IMR-90 (cell line): ENCODE measurements at regions not wholly inside any gene's neighbourhood (a gene's known extent, or its start where the extent isn't known, plus 50 kb on each side); places are given as distances from the start of the nearest gene placed in this dataset.

Experiments
- ATAC-seq: fragments of 200-7000 bp; cut with Tn5 transposase; 2 replicates; pipeline ENCODE4 v1.9.1; 2020; ENCODE audit warnings: low read depth, mild to moderate bottlenecking, moderate library complexity
- BruUV-seq: library from RNA; stranded (reverse); fragments of 400-500 nt; replicated peaks from 2 replicates; lab custom pipeline; 2021; lab: Mats Ljungman, UMichigan
- CTCF ChIA-PET: fragments of 300-600 bp; formaldehyde crosslinking; extraction: SDS; loops from one replicate; lab custom pipeline; 2021; ENCODE audit warnings: antibody characterized with exemption; lab: Yijun Ruan, JAX
- POLR2A ChIA-PET: fragments of 300-600 bp; sonication (Branson Sonifier 250); formaldehyde crosslinking; loops from one replicate; lab custom pipeline; 2022; ENCODE audit warnings: antibody characterized with exemption; ENCODE audit not compliant: unreplicated experiment; lab: Charles Lee
- DNase-seq: peaks from one replicate; pipeline ENCODE4 v3.0.0; 2013
- H2AFZ ChIP-seq: replicated peaks from 2 replicates; pipeline ENCODE3; 2013; ENCODE audit warnings: low read length, mild to moderate bottlenecking; ENCODE audit not compliant: poor library complexity
- H2AK5ac ChIP-seq: 2 replicates; pipeline ENCODE4 v1.6.1; 2013; ENCODE audit warnings: low read depth, low read length, inconsistent platforms
- H2AK9ac ChIP-seq: replicated peaks from 2 replicates; pipeline ENCODE3; 2013; ENCODE audit warnings: mild to moderate bottlenecking, low read depth, low read length, moderate library complexity; ENCODE audit not compliant: poor library complexity
- H2BK120ac ChIP-seq: 2 replicates; pipeline ENCODE4 v1.6.1; 2013; ENCODE audit warnings: low read depth, low read length, inconsistent platforms
- H2BK15ac ChIP-seq: 3 replicates; pipeline ENCODE4 v1.6.1; 2013; ENCODE audit warnings: low read depth, low read length, inconsistent platforms
- H2BK20ac ChIP-seq: 2 replicates; pipeline ENCODE4 v1.6.1; 2013; ENCODE audit warnings: low read depth, mild to moderate bottlenecking, inconsistent platforms, low read length, moderate library complexity
- H2BK5ac ChIP-seq: 2 replicates; pipeline ENCODE4 v1.6.1; 2013; ENCODE audit warnings: mild to moderate bottlenecking, low read depth, low read length, inconsistent platforms; ENCODE audit not compliant: poor library complexity, severe bottlenecking
- H3K14ac ChIP-seq: replicated peaks from 2 replicates; pipeline ENCODE4 v1.6.1; 2013; ENCODE audit warnings: low read depth, low read length, inconsistent platforms
- H3K18ac ChIP-seq: 2 replicates; pipeline ENCODE4 v1.6.1; 2013; ENCODE audit warnings: low read depth, low read length, control low read depth
- H3K23ac ChIP-seq: 2 replicates; pipeline ENCODE4 v1.6.1; 2013; ENCODE audit warnings: low read depth, low read length, inconsistent platforms
- H3K27ac ChIP-seq: 2 replicates; pipeline ENCODE4 v1.5.1; 2013; ENCODE audit warnings: mild to moderate bottlenecking, control low read depth, low read length; ENCODE audit not compliant: insufficient read depth
- H3K27me3 ChIP-seq: 2 replicates; pipeline ENCODE4 v1.6.1; 2013; ENCODE audit warnings: low read length; ENCODE audit not compliant: control insufficient read depth, insufficient read depth
- H3K36me3 ChIP-seq: 2 replicates; pipeline ENCODE4 v1.6.1; 2013; ENCODE audit warnings: low read length, mixed read lengths; ENCODE audit not compliant: control insufficient read depth, insufficient read depth
- H3K4ac ChIP-seq: 2 replicates; pipeline ENCODE4 v1.6.1; 2013; ENCODE audit warnings: low read depth, low read length, inconsistent platforms
- H3K4me1 ChIP-seq: 2 replicates; pipeline ENCODE4 v1.6.1; 2013; ENCODE audit warnings: low read length, mixed read lengths; ENCODE audit not compliant: control insufficient read depth, insufficient read depth
- H3K4me2 ChIP-seq: 2 replicates; pipeline ENCODE4 v1.6.1; 2013; ENCODE audit warnings: low read depth, mild to moderate bottlenecking, control low read depth, low read length, moderate library complexity
- H3K4me3 ChIP-seq: 2 replicates; pipeline ENCODE4 v1.5.1; 2013; ENCODE audit warnings: low read depth, mild to moderate bottlenecking, control low read depth, low read length, moderate library complexity; ENCODE audit not compliant: insufficient read depth
- H3K56ac ChIP-seq: 2 replicates; pipeline ENCODE4 v1.6.1; 2013; ENCODE audit warnings: low read length, inconsistent platforms; ENCODE audit not compliant: insufficient read depth; ENCODE audit errors: extremely low read depth
- H3K79me1 ChIP-seq, 2 experiments: 2 replicates each; pipeline ENCODE4 v1.6.1; 2013; ENCODE audit warnings: low read length in 2 of 2, inconsistent platforms in 1 of 2, low read depth in 1 of 2
- H3K9ac ChIP-seq: 2 replicates; pipeline ENCODE4 v1.6.1; 2013; ENCODE audit warnings: low read depth, low read length, control low read depth
- H3K9me1 ChIP-seq: 2 replicates; pipeline ENCODE4 v1.6.1; 2013; ENCODE audit warnings: low read length, inconsistent platforms; ENCODE audit not compliant: insufficient read depth
- H3K9me3 ChIP-seq: 2 replicates; pipeline ENCODE4 v1.6.1; 2013; ENCODE audit warnings: low read length; ENCODE audit not compliant: control insufficient read depth, insufficient read depth
- H4K20me1 ChIP-seq: 2 replicates; pipeline ENCODE4 v1.6.1; 2013; ENCODE audit warnings: low read length, inconsistent platforms; ENCODE audit not compliant: insufficient read depth
- H4K5ac ChIP-seq: 2 replicates; pipeline ENCODE4 v1.6.1; 2013; ENCODE audit warnings: mild to moderate bottlenecking, low read depth, low read length, control low read depth
- H4K8ac ChIP-seq, 2 experiments: 2 replicates each; pipeline ENCODE4 v1.6.1; 2013; ENCODE audit warnings: low read depth in 2 of 2, low read length in 2 of 2, control low read depth in 1 of 2, inconsistent platforms in 1 of 2
- H4K91ac ChIP-seq: 2 replicates; pipeline ENCODE4 v1.6.1; 2013; ENCODE audit warnings: low read depth, low read length, inconsistent platforms; ENCODE audit not compliant: insufficient read depth
- BHLHE40 ChIP-seq: fragments of 150-350 bp; IDR thresholded peaks from 2 replicates; pipeline ENCODE4 v1.6.1; 2016; ENCODE audit warnings: mild to moderate bottlenecking, low read depth, low read length
- MAFK ChIP-seq: IDR thresholded peaks from 2 replicates; pipeline ENCODE4 v1.6.1; 2012; ENCODE audit warnings: low read depth, low read length, improper control_type of control experiment
- MXI1 ChIP-seq: IDR thresholded peaks from 2 replicates; pipeline ENCODE4 v1.6.1; 2012; ENCODE audit warnings: low read depth, mild to moderate bottlenecking, low read length, moderate library complexity, borderline replicate concordance
- WGBS, 2 experiments: methylation state at CpG; one replicate each; pipeline versions ENCODE4 v1.1.5 to v1.1.7; 2013; ENCODE audit warnings: missing lambda C conversion rate in 2 of 2; ENCODE audit not compliant: insufficient read length in 1 of 2; ENCODE audit errors: extremely low coverage in 2 of 2; 5-methylcytosine and 5-hydroxymethylcytosine counted together
- dilution Hi-C: fragments of 300-500 bp; cut with HindIII; formaldehyde crosslinking; loops from one replicate; pipeline ENCODE4 v1.14.3; 2018; ENCODE audit warnings: low sequenced_read_pairs; ENCODE audit not compliant: unreplicated experiment
- in situ Hi-C: fragments of 300-500 bp; cut with MboI; formaldehyde crosslinking; loops from 3 replicates; pipeline ENCODE4 v1.14.3; 2019; ENCODE audit warnings: low sequenced_read_pairs, inconsistent platforms, mixed read lengths
- intact Hi-C: fragments of 100-400 bp; cut with micrococcal nuclease; formaldehyde crosslinking; loops from 2 replicates; pipeline ENCODE4 v1.10.0; 2022

GRCh38 chr3:178479446-178479845 is 56.8 kb upstream of the KCNMB2 start:
- no peak overlapping the region for H3K4me2 ChIP-seq
- H4K5ac ChIP-seq, result no peak overlapping the region
- H3K56ac ChIP-seq, result no peak overlapping the region
- no peaks in the 10 kb centered on the region for H4K20me1 ChIP-seq
- H2AFZ ChIP-seq, result no peak overlapping the region
- no peak overlapping the region for H4K8ac ChIP-seq
- H2BK20ac ChIP-seq, result no peak overlapping the region
- H3K9me1 ChIP-seq, result no peaks in the 10 kb centered on the region
- H3K27me3 ChIP-seq, result no peaks in the 10 kb centered on the region
- in situ Hi-C loops (no loop called here), intact Hi-C loops (no loop called here), dilution Hi-C loops (no loop called here)
- H3K4me1 ChIP-seq, result no peaks in the 10 kb centered on the region
- WGBS, 2 experiments, result no CpG with 5 or more reads among the region's 1 CpG
- no peak overlapping the region for H3K4me3 ChIP-seq
- H3K4ac ChIP-seq, result no peak overlapping the region
- no peak overlapping the region for H3K14ac ChIP-seq
- TF ChIP-seq MXI1 (no peak), MAFK (no peak), BHLHE40 (no peak)
- H4K91ac ChIP-seq, result no peak overlapping the region
- no peaks in the 10 kb centered on the region for H3K9me3 ChIP-seq
- no peaks in the 10 kb centered on the region for H3K79me1 ChIP-seq
- H3K18ac ChIP-seq, result no peak overlapping the region
- ATAC-seq (no peak), DNase-seq (no peak)
- H2BK120ac ChIP-seq, result no peak overlapping the region
- no peak overlapping the region for H2AK9ac ChIP-seq
- no peak overlapping the region for H2BK5ac ChIP-seq
- H3K27ac ChIP-seq, result no peak overlapping the region
- no peaks in the 10 kb centered on the region for H3K36me3 ChIP-seq
- H2BK15ac ChIP-seq, result no peak overlapping the region
- no peak overlapping the region for H3K9ac ChIP-seq
- BruUV-seq, result no TSS peak
- POLR2A ChIA-PET, result no interaction called here
- H3K23ac ChIP-seq, result no peak overlapping the region
- CTCF ChIA-PET, result no interaction called here
- H2AK5ac ChIP-seq, result no peak overlapping the region
